Adrenal gland (tissue), 9 donors: ENCODE measurements at regions not wholly inside any gene's neighbourhood (a gene's known extent, or its start where the extent isn't known, plus 50 kb on each side); places are given as distances from the start of the nearest gene placed in this dataset.

Experiments
- DNase-seq, 7 donors: peaks; one replicate each; pipeline ENCODE4 v3.0.0-alpha.2; 2019 to 2020
- H3K27ac ChIP-seq, 5 donors: fragments of 200-600 bp; sonication (generic) in 4 of 5; 1 replicate in 3 of 5; 2 replicates in 2 of 5; pipeline versions ENCODE4 v1.5.1 to v1.8.0; 2016 to 2020; ENCODE audit warnings: mild to moderate bottlenecking in 1 of 5
- H3K27me3 ChIP-seq: fragments of 200-600 bp; 2 replicates; pipeline ENCODE4 v1.8.0; 2021
- H3K36me3 ChIP-seq, 2 donors: fragments of 200-600 bp; replicated peaks in 1 of 2; 1 replicate in 1 of 2; 2 replicates in 1 of 2; pipeline versions ENCODE4 v1.5.1 to v1.8.0; 2018 to 2022
- H3K4me1 ChIP-seq, 2 donors: fragments of 200-600 bp; replicated peaks in 1 of 2; 1 replicate in 1 of 2; 2 replicates in 1 of 2; pipeline versions ENCODE4 v1.5.1 to v1.8.0; 2018 to 2021
- H3K4me3 ChIP-seq, 4 donors: fragments of 200-600 bp; sonication (generic) in 3 of 4; one replicate each; pipeline ENCODE4 v1.5.1; 2016 to 2018
- H3K9me3 ChIP-seq, 3 donors: fragments of 200-600 bp; sonication (generic) in 1 of 3; replicated peaks in 1 of 3; 1 replicate in 2 of 3; 2 replicates in 1 of 3; pipeline versions ENCODE4 v1.5.1 to v1.8.0; 2016 to 2021
- CTCF ChIP-seq, 6 experiments: fragments of 450-650 bp in 4 of 6; fragments of 200-600 bp in 2 of 6; sonication (generic) in 1 of 6; IDR thresholded peaks; 1 replicate in 5 of 6; 2 replicates in 1 of 6; pipeline versions ENCODE4 v1.5.1 to v1.8.0; 2016 to 2021; ENCODE audit warnings: antibody characterized with exemption in 6 of 6, mild to moderate bottlenecking in 2 of 6, moderate library complexity in 1 of 6
- POLR2A ChIP-seq, 2 donors: fragments of 450-650 bp; IDR thresholded peaks; one replicate each; pipeline ENCODE4 v1.6.1; 2017; ENCODE audit warnings: antibody characterized with exemption in 2 of 2, mild to moderate bottlenecking in 2 of 2, moderate library complexity in 1 of 2
- WGBS, 4 donors: extraction: QIAGEN DNeasy Blood & Tissue Kit in 2 of 4; methylation state at CpG; one replicate each; pipeline versions ENCODE4 v1.1.5 to v1.1.7; 2013 to 2017; 5-methylcytosine and 5-hydroxymethylcytosine counted together
- intact Hi-C, 2 donors: fragments of 100-400 bp; cut with DNase I; formaldehyde crosslinking; loops; one replicate each; pipeline versions ENCODE4 v1.14.1 to v1.15.0; 2022 to 2023
- donor health status: healthy with polysubstance abuse.
- donor health status: Bipolar disorder and iron deficiency.
- donor health status: DM: yes; HTN: yes; CAD: no.
- donor health status: DM: no; HTN: no; CAD: no.
- donor health status: DM: no; HTN: no; CAD: no.

GRCh38 chr6:164424489-164424888, 884.9 kb downstream of the C6orf118 start:
- intact Hi-C loops, result no loop called here
- no peak for TF ChIP-seq POLR2A (IDR thresholded peaks at IDR 0.05)
- no peak for TF ChIP-seq CTCF (IDR thresholded peaks at IDR 0.05)

DNA sequence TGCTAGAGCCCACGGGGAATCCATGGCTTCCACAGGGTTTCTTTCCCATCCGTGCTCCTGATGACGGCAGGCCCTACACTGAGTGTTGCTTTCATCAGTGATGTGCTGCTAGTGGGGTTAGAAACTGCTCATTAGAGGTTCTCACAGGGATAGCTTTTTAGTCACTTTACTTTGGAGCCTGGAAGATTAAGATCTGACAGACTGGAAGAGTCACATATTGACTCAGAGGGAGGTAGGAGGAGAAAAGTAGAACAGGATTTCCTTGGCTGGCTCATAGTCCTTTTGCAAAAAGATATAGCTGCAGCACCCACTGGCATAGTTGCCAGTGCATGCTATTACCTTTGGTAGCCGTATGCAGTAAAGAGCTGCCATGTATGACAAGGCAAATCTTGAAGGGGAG, 890.3 kb downstream of the C6orf118 start:
- Histone ChIP-seq H3K27ac (no peak overlapping the region), H3K36me3 (no peaks in the 10 kb centered on the region), H3K4me3 (no peak overlapping the region), H3K27me3 (no peaks in the 10 kb centered on the region), H3K4me1 (no peaks in the 10 kb centered on the region), H3K9me3 (no peaks in the 10 kb centered on the region)
- intact Hi-C loops, result no loop called here
- TF ChIP-seq CTCF (IDR thresholded peaks at IDR 0.05), result no peak
- TF ChIP-seq POLR2A (IDR thresholded peaks at IDR 0.05), result no peak
- DNase-seq, result no peak
- WGBS, 4 donors, result 67 to 85% (median 81%) methylated on average over 4 of the region's 4 CpGs

More at GRCh38 chr6:164424489-164424888, 884.9 kb downstream of the C6orf118 start:
- no peaks in the 10 kb centered on the region for H3K4me1 ChIP-seq
- 69 to 83% (median 79%) methylated on average over 2 of the region's 2 CpGs for WGBS, 4 donors
- no peak for DNase-seq
- no peaks in the 10 kb centered on the region for H3K27me3 ChIP-seq
- no peaks in the 10 kb centered on the region for H3K9me3 ChIP-seq
- no peak overlapping the region for H3K27ac ChIP-seq
- no peaks in the 10 kb centered on the region for H3K36me3 ChIP-seq
- no peak overlapping the region for H3K4me3 ChIP-seq

DNA sequence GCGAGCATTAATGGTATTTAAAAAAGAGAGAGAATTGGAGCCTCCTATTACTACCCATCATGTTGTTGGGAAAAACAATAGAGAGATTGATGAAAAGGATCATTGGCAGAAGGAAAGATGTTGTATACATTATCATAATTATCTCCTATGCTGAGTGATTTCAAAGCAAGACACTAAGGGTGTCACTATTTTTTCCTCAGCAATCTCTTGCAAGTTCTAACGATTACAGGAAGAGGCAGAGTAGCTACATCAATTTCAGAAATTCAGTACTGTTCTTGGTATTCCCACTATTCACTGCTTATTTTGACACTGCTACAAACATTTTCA, 891.2 kb downstream of the C6orf118 start:
- H3K27me3 ChIP-seq, result no peaks in the 10 kb centered on the region
- no peak for DNase-seq
- H3K27ac ChIP-seq, result no peak overlapping the region
- H3K4me1 ChIP-seq, result no peaks in the 10 kb centered on the region
- 63 to 76% (median 70%) methylated on average over 2 of the region's 2 CpGs for WGBS, 4 donors
- TF ChIP-seq POLR2A (IDR thresholded peaks at IDR 0.05) (no peak), CTCF (IDR thresholded peaks at IDR 0.05) (no peak)
- no peaks in the 10 kb centered on the region for H3K36me3 ChIP-seq
- H3K9me3 ChIP-seq, result no peaks in the 10 kb centered on the region
- intact Hi-C loops, result no loop called here
- H3K4me3 ChIP-seq, result no peak overlapping the region

DNA sequence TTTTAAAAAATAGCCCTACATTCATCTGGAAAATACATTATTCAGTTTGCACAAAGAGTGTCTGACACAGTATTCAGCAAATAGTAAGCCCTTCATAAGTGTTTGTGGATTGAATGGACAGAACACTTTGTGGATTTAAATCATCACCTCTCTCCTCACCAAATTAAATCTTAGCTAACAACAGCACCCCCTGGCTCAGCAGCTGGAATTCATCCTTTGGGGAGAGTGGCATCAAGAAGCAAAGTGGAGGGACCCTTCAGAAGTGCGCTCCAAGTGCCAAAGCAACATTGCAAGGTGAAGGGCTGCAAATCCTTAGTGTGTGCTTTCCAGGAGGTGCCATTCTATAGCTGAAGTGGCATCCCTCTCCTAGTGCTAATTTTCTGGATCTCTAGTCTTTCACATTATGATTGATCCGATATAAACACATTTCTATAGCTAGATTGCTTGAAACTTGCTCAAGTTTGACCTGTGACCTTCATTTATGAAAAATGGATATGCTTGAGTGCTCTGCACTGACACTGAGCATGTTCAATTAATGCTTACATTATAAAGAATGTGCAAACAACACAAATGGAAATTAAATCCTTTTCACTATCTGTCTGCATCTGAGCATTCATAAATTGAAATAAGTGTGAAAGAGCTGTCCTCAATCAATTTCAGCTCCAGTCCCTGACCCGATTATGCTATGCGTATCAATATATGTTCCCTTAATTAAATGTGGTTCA, 891.7 kb downstream of the C6orf118 start:
- TF ChIP-seq CTCF (IDR thresholded peaks at IDR 0.05) (peak in 2 of 6 experiments; percentile 3 to 6), POLR2A (IDR thresholded peaks at IDR 0.05) (no peak)
- Histone ChIP-seq H3K27ac (no peak overlapping the region), H3K27me3 (no peaks in the 10 kb centered on the region), H3K36me3 (no peaks in the 10 kb centered on the region), H3K4me1 (no peaks in the 10 kb centered on the region), H3K4me3 (no peak overlapping the region), H3K9me3 (no peaks in the 10 kb centered on the region)
- intact Hi-C loops, result no loop called here
- no peak for DNase-seq
- WGBS, 4 donors, result 81 to 92% (median 85%) methylated on average over 4 of the region's 4 CpGs
